GM19438 (cell line): ENCODE measurements at regions not wholly inside any gene's neighbourhood (a gene's known extent, or its start where the extent isn't known, plus 50 kb on each side); places are given as distances from the start of the nearest gene placed in this dataset.
A peak's percentile ranks its signal among the peaks of the same experiment; 100 is the strongest.
"Not testable (repeated sequence)": the region's sequence is repeated elsewhere in the genome, so short reads cannot be mapped to it uniquely, and the experiment has no call there.

Source experiments
- ATAC-seq: cut with Tn5 transposase; IDR thresholded peaks from one replicate; pipeline ENCODE4 v1.9.1; 2021; ENCODE audit warnings: low read depth; ENCODE audit not compliant: unreplicated experiment

DNA sequence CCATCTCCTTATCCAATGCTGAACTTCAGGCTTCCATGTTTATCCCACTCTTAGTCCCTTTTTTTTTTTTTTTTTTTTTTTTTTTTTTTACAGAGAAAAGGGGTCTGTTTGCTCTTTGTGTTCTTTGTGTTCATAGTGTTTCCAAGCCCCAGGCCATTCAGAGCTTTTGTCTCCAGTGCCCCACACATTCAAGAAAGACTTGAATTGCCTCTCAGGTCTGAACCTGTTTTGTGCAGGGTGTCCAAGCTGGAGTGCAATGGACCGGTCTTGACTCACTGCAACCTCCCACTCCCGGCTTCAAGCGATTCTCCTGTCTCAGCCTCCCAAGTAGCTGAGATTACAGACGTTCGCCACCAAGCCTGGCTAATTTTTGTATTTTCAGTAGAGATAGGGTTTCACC, 191.2 kb downstream of the PALM2AKAP2 start:
- ATAC-seq, result no peak

DNA sequence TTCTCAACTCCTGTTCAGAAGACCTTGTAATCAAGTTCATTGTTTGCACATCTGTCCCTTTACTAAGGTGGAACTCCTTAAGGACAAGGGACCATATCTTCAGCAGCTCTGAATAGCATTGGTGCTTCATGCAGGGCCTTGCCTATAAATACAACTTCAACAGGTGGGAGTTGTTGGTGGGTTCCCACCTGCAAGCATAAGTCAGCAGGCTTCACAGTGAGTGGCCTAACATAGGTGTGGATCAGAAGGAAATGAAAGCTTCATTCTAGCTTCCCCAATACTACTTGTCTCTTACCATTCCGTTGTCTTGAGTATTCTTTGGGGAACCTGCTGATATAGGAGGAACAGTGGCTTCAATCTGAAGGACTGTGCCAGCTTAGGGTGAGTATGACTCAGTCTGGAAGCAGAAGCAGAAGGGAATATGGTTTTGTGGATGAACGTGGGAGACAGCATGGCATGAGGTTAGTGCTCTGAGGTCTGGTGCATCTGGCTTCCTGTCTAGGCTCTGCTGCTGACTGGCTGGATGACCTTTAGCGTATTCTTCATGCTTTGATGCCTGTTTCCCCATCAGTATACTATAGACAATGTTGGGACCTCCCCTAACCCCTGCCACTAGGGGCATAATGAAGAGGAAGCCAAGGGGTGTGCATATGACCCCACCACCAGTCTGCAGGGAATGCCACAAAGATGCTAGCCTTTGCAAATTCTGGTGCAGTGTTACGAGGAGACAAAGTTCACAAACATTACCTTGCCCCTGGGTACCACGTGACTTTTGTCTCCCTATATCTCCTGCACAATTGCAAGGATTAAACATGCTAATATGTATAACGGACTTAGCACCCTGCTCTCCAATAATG, 192.3 kb downstream of the PALM2AKAP2 start:
- peak; percentile 29 for ATAC-seq

DNA sequence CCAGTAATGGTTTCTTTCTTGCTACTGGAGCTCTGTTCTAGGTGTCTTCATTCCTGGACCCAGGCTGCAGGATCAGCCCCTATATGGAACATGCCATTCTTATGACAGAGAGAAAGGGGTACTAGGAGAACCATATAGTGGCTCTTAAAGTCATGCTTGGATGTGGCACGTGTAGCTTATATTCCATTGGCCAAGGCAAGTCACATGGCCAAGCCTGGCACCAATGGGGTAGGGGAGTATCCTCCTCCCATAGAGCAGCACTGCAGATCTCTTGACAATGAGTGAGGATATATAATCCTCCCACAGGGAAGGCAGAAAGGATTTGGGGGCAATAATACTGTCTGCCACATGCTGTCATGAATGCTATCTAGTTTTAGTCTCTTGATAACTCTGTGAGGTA, 193.3 kb downstream of the PALM2AKAP2 start:
- ATAC-seq, result no peak

DNA sequence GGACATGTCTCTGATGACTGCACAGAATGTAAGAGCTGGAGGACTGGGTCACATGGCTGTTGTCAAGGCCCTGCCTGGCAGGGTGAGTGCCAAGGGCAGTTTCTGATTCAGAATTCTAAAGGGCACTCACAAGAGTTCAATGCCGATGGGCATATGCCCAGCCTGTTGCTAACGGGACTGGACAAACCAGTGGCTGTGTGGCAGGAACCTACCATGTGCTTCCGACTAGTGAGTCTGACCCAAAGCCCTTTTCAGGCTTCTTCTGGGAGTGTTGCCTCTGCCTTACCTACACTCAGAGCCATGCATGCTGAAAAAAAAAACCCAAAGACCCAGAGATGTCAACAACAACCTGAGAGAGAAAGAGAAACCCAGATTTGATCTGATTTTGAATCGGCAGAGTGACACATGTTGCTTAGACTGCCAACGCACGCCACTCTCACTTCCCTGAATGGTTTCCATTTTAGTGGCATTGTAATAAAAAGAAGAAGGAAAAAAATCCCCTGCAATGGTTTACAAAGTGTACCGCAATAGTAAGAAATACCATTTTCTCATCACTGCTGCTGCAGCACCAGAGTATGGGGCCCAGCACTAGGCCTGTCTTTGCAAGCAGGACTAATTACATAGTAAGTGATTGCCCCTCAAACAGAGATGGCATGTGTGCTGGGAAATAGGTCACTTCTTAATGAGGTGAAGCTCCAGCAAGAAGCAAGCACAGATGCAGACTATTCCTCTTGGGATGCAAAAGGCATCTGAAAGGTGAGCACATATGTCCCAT, 194.3 kb downstream of the PALM2AKAP2 start:
- peak; percentile 75 for ATAC-seq

DNA sequence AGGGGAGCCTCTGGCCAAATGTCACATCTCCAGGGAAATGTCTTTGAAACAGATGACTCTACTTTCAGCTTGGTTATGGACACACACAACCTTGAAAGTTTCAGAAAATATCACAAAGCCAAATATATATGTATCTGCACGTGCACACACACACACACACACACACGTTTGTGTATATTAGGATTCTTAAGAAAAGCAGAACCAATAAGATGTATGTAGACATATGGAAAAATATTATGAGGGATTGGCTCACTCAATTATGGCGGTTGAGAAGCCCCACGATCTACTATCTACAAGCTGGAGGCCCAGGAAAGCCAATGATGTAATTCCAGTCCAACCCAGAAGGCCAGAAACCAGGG, 194.9 kb downstream of the PALM2AKAP2 start:
- ATAC-seq, result no peak

DNA sequence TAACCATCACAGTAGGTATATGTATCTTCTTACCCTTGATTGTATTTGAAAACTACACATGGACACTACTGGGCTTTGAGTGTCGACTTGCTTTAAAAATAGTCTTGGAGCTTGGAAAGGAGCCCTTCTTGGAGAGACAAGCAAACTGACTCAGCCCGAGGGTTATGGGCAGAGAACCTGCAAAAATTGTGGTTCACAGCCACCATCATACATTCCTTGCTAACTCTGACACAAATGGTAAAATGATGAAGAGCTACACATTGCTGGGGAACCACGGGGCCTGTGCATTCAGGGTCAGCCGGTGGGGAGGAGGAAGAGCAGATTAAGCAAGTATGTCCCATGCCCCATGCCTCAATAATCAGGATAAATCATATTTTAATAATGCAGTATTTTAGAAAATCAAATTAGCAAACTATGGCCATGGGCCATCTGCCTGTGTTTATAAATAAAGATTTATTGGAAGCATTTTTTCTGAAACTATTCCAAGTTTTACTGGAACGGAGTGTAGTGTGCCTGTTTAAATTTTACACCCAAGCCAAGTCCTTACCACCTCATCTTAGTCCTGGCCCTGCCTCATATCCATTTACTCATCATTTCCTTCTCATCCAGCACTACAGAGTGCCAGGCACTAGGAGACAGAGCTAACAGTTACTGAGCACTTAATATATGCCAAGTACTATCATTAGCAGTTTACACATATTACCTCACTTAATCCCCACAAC, 195.7 kb downstream of the PALM2AKAP2 start:
- no peak for ATAC-seq

DNA sequence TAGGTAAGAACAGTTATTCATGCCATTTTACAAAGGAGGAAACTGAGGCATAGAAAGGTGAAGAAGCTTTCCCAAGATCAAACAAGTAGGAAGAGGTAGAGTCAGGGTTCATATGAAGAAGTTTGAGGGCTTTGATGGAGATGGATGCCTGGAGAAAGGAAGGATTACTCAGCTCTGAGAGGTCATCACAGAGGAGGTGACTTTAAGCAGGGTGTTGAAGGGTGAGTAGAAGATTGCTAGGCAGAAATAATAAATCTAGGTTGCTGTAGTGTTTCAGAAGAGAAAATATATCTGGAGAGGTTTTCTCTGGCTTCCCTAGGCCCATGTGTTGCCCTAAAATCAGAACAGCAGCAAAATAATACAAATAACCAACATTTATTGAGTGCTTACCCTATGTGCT, 196.3 kb downstream of the PALM2AKAP2 start:
- ATAC-seq, result no peak

DNA sequence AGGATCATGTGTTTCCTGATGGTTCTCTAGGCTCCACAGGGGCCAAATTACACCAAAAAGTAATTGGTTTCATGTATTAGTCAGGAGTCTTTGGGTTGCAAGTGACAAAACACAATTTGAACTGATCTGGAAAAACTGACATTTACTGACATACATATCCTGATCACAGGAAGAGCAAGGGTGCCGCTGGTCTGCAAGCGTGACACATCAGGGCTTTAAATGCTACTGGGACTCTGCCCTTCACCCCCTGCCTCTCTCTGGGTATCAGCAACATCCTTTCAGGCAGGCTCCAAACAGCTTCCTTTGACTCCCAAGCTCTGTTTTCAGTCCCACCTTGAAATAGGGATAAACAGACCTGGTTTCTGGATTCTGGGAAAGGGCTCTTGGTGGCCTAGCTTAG, 197.5 kb downstream of the PALM2AKAP2 start:
- no peak for ATAC-seq

DNA sequence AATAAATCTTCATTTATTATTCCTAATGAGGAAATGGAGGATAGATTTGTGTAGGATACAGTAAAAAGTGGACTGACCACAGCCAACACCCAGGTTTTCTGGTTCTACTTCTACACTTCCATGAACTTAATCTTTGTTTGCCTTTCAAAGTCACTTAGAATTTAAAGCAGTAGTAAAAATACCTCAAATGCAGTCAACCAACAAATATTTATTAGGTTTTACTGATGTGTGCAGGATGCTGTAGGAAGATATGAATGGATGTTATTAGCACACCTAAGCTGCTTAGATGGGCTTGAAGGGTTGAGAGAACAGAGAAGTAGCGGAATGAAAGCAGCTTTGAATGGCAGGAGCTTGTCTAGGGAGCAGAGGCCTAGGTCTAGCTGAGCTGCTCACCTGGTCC, 201.1 kb downstream of the PALM2AKAP2 start:
- ATAC-seq, result no peak

DNA sequence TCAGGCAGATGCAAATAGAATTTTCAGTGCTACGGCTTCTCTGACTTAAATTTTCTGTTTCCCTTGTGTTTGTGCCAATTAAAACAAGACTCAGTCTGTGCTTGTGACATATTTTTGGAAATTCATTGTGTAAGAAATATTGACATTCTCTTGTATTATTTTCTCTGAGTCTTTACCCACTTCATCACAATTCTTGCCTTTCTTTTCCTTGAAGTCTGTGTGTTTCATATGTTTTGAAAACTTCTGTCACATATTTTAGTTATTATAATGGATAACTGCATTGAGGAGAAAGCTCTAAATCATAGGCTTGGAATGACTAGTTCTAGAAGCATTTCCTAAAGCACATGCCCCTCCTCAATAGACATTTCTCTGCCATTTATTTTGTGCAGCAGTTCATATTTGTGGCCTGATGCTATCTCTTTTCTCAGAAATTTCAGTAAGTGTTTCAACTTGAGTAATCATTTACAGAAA, 206.6 kb downstream of the PALM2AKAP2 start:
- ATAC-seq, result no peak

DNA sequence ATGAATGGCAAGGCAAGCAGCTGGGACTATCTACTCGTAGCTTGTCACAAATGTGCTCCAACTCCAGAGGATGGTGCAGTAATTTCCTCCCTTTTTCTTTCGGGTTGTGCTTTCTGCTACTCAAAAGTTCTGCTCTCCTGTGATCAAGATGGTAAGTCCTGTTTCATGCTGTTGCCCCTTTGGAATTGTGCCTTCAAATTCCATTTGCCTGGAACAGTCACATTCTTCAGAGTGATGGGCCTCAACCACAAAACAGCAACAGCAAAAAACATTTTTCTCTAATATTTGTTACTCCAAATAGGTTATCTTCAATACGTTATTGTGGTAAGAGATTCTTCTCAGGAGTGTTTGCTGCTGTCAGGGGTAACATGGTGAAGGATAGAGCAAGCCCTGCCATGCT, 209.3 kb downstream of the PALM2AKAP2 start:
- ATAC-seq, result no peak

DNA sequence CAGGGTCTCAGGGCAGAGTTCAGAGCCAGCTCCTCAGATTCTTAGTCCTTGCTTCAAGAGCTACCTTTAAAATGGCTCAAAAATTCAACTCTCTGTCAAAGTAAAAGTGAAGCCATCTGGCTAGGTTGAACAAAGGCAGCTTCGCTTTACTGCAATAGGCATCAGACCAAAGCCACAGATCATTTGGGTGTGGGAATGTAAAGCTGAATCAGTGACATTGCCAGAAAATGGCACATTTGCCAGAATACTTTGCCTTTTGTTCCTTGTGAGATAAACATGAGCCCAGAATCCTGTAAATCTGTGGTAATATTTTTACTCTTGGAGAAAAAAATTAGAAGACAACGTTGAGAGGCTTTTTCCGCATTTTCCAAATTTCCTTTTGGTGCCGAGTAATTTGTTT, 210.5 kb downstream of the PALM2AKAP2 start:
- ATAC-seq, result no peak

DNA sequence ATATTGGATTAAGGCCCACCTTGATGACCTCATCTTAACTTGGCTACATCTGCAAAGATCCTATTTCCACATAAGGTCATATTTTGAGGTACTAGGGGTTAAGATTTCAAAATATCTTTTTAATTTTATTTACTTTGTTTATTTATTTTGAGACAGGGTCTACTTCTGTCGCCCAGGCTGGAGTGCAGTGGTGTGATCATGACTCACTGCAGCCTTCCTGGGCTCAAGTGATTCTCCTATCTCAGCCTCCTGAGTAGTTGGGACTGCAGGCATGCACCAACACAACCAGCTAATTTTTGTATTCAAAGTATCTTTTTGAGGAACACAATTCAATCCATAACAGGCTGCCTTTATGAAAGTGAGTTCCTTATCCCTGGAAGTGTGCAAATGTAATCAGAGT, 212.3 kb downstream of the PALM2AKAP2 start:
- ATAC-seq, result no peak

DNA sequence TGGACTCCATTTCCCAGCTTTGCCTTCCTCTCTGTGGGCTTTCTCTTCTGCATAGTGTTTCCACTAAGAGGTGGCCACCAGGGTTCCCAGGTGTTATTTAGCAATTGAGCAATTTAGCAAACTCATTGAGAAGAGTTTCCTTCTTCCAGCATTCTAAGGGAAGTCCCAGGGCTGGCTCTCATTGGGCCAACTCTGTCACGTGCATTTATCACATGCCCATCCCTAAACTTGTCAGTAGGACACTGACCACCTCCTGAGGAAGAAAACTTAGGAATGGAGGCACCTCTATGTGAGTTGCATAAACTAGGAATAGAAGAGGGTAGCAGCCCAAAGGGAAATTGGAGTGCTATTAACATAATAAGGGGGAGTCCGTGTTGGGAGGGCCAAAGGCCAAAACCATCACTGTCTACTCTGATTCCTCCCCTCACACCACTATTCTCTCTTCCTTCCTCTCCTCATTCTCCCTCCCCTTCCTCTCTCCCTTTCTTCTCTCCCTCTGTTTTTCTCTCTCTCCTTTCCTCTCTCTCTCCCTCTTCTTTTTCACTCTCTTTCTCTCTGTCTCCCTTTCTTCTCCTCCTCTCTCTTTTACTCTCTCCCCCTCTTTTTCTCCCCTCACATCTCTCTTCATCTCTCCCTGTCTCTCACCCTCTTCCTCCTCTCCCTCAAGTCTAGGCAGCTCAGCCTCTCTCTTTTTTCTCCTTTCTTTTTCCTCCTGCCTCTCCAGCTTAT, 213.4 kb downstream of the PALM2AKAP2 start:
- ATAC-seq, result no peak

DNA sequence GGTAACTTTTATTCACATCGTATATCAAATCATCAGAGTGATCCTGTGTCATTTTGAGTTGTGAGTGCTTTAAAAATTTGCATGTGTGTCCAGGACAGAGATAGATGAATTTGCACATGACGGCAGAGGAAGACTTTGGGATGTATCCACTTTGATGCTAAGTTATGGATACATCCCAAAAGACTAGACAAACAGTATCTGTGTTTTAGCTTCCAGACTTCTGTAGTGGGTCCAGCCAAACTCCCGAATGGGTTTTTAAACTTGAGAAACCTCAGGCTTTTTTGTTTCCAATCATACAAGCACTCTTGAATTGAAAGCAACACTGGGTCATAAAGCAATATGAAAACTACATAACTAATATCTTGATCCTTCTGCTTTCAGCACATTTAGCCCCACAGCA, 213.8 kb downstream of the C9orf152 start:
- ATAC-seq, result no peak

DNA sequence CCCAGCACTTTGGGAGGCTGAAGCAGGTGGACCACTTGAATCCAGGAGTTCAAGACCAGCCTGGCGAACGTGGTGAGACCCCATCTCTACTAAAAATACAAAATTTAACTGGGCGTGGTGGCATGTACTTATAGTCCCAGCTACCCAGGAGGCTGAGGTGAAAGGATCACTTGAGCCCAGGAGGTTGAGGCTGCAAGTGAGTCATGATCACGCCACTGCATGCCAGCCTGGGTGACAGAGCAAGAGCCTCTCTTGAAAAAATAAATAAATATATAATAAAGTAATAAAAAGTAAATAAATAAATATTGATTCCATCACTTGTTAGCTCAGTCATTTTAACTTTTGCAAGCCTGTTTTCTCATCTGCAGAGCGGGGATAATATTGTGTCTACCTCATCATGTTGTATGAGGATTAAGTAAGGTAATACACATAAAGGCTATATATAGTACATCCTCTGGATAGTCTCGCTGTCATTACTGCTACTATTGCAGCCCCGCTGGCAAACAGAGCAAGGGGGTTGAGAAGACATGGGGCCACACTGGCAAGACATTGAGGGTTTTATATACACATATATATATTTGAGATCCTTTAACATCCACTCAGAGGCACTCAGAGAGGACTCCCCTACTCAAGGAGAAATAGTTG, 210.9 kb downstream of the C9orf152 start:
- no peak for ATAC-seq

DNA sequence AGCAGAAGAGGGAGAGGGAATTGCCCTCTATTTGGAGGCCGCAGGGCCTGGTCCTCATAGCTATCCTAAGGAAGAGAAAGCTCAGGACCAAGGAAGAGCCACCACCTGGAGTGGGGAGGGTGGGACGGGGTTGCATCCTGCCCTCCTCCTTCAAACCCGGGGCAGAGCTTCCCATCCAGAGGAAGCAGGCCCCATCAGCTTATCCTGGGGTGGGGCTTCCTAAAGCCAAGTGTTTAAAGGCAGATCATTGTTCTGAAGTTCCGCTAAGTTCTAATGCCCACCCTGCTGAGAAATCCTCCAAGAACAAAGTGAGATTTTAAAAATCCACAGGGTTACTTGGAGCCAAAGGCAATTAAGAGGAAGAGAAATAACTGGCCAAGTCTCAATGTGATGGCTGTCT, 210.3 kb downstream of the C9orf152 start:
- ATAC-seq, result no peak

DNA sequence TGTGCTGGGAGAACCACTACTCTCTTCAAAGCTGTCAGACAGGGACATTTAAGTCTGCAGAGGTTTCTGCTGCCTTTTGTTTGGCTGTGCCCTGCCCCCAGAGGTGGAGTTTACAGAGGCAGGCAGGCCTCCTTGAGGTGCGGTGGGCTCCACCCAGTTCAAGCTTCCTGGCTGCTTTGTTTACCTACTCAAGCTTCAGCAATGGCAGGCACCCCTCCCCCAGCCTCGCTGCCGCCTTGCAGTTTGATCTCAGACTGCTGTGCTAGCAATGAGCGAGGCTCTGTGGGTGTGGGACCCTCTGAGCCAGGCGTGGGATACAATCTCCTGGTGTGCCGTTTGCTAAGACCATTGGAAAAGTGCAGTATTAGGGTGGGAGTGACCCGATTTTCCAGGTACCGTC, 202.4 kb downstream of the C9orf152 start:
- not testable (repeated sequence) for ATAC-seq

DNA sequence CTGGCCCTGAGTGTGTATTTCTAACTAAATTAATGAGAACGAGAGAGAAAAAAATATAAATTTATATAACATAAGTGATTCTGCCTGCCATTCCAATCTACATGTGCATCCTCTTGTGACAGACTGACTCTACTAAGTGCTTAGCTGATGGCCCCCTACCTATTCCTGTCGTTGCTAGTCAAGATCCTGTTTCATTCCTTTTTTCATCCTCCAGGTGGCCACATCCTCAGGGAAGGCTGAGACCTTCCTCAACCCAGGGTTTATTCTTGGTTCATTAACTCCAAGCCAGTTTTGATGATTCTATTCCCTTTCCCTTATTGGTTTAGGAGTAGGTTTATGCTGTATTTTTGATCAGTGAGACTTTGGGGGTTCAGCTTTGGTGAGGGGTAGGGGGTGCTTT, 201.3 kb downstream of the C9orf152 start:
- no peak for ATAC-seq
